Urinary bladder (tissue), 3 donors: ENCODE measurements at regions not wholly inside any gene's neighbourhood (a gene's known extent, or its start where the extent isn't known, plus 50 kb on each side); places are given as distances from the start of the nearest gene placed in this dataset.

ENCODE experiments used
- DNase-seq: peaks from one replicate; pipeline ENCODE4 v3.0.0-alpha.2; 2015; ENCODE audit errors: extremely low spot score
- H3K27ac ChIP-seq: one replicate; pipeline ENCODE4 v1.5.1; 2013; ENCODE audit warnings: low read depth, mild to moderate bottlenecking, moderate library complexity
- H3K36me3 ChIP-seq: one replicate; pipeline ENCODE4 v1.6.1; 2013; ENCODE audit warnings: mild to moderate bottlenecking, moderate library complexity; ENCODE audit not compliant: insufficient read depth
- H3K4me1 ChIP-seq: one replicate; pipeline ENCODE4 v1.6.1; 2013; ENCODE audit warnings: mild to moderate bottlenecking, moderate library complexity; ENCODE audit not compliant: insufficient read depth
- H3K4me3 ChIP-seq: one replicate; pipeline ENCODE4 v1.5.1; 2013; ENCODE audit warnings: low read depth, low read length
- WGBS: extraction: QIAGEN DNeasy Blood & Tissue Kit; methylation state at CpG from one replicate; pipeline ENCODE4 v1.1.7; 2013; 5-methylcytosine and 5-hydroxymethylcytosine counted together
- donor health status: healthy with polysubstance abuse.
- donor health status: healthy.

DNA sequence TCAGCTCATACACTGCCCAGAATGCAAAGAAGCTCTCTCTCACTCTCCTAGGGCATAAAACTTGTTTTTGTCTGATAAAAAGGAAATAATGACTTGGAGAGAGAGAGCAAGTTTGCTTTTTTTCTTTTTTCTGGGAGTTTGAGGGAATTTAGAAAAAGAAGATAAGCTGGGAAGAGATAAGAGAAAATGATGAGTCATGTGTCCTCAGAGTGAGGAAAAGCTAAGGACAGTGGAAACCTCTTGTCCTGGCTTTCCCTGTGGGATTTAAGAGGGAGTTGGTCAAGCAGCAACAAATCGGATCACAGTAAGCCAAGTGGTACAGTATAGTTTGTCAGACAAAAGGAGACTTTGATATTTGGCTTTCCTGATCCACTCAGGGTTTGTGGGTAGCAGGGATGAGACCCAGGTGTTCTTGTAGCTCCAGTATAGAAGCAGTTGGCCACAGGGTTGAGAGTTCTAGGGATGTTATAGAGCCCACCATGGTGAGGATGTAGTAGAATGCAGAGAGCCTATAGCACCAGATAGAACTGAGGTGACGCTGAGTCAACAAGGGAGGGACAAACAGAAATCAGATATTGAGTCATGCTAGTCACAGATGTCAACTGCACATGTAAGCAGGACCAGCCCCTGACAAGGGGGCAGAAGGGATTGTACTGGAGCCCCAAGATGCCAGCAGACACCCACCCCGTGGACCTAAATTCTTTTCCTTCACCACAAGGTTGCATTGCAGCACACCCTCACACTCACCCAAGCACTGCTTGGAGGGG lies 219.3 kb upstream of the TAC1 start:
- H3K36me3 ChIP-seq: no peaks in the 10 kb centered on the region
- no peak overlapping the region for H3K4me3 ChIP-seq
- WGBS: 62% methylated on average over 3 of the region's 3 CpGs
- no peaks in the 10 kb centered on the region for H3K4me1 ChIP-seq
- H3K27ac ChIP-seq: no peak overlapping the region
- DNase-seq: no peak

DNA sequence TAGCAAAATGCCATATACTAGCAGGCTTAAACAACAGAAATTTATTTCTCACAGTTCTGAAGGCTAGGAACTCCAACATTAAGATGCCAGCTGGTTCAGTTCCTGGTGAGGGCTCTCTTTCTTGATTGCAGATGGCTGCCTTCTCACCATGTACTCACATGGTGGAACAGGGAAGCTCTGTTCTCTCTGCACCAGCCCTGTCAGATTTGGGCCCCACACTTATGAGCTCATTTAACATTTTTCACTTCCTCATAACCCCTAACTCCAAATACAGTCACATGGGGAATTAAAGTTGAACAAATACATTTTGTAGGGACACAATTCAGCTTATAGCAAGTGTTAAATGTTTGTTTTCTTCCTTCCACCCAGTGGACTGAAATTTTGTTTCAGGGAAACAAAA lies 218.6 kb upstream of the TAC1 start:
- no peaks in the 10 kb centered on the region for H3K36me3 ChIP-seq
- H3K4me1 ChIP-seq: no peaks in the 10 kb centered on the region
- H3K27ac ChIP-seq: no peak overlapping the region
- H3K4me3 ChIP-seq: no peak overlapping the region
- no peak for DNase-seq

DNA sequence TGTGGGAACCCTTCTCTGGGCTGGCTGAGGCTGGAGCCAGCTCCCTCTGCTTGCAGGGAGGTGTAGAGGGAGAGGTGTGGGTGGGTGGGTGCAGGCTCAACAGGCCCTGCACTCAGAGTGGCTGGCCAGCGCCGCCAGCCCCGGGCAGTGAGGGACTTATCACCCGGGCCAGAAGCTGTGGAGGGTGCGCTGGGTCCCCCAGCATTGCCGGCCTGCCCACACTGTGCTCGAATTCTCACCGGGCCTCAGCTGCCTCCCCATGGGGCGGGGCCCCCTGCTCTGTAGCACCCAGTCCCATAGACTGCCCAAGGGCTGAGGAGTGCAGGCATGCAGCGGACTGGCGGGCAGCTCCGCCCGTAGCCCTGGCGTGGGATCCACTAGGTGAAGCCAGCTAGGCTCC lies 190.7 kb upstream of the TAC1 start:
- 93% methylated on average over 14 of the region's 14 CpGs for WGBS

DNA sequence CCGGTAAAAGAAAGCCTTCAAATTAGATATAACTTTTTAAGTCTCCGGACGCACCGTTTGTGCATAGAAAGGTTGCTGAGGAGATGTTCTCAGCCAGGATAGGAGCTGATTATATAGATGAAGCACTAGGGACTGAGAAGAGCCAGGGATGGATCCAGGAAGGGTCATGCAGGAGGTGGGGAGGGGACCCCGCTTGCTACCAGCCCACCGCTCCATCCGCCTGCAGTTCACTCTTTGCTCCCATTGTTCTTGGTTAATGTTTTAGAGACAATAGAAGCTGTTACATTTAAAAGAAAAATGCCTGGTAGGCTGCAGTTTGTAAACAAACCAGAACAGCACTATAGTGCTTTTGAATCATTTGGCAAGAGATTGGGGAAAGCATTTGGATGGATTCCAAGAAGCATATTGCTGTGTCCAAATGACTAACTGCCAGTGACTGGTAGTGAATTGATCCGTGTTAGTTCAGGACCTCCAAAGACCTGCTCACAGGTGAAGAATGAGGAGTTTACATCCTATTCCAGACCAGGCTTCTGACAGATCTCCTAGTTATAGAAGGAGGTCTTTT lies 175.9 kb upstream of the TAC1 start:
- 82% methylated on average over 8 of the region's 8 CpGs for WGBS
- DNase-seq: no peak
- Histone ChIP-seq H3K36me3 (no peaks in the 10 kb centered on the region), H3K4me1 (no peaks in the 10 kb centered on the region), H3K4me3 (no peak overlapping the region), H3K27ac (no peak overlapping the region)

More for the DNA sequence above, 190.7 kb upstream of the TAC1 start:
- H3K27ac ChIP-seq: no peak overlapping the region
- no peaks in the 10 kb centered on the region for H3K4me1 ChIP-seq
- no peak for DNase-seq
- no peaks in the 10 kb centered on the region for H3K36me3 ChIP-seq
- no peak overlapping the region for H3K4me3 ChIP-seq

GRCh38 chr7:97565665-97566064 lies 166.2 kb upstream of the TAC1 start:
- H3K36me3 ChIP-seq: no peaks in the 10 kb centered on the region
- WGBS: 97% methylated on average over 4 of the region's 4 CpGs
- no peak overlapping the region for H3K27ac ChIP-seq
- no peak for DNase-seq
- no peaks in the 10 kb centered on the region for H3K4me1 ChIP-seq
- no peak overlapping the region for H3K4me3 ChIP-seq

DNA sequence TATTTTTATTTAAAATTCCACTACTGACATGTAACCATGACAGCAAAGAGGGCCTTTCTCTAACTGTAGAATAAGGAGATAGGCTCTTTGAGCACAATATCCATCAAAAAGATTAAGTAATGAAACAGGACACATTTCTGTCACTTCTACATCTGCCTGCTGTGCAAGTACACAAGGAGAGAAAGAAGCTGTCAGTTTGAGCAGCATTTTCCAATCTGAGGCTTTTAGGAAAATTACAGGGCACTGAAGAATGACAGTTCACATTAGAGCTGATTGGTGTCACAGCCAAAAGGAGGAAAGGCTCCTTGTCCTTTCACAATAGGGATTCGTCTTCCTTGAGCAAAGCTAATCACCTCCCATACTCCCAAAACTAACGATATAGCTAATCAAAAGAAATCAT lies 158.8 kb upstream of the TAC1 start:
- Histone ChIP-seq H3K4me3 (no peak overlapping the region), H3K27ac (no peak overlapping the region), H3K4me1 (no peaks in the 10 kb centered on the region), H3K36me3 (no peaks in the 10 kb centered on the region)
- no peak for DNase-seq
- 80% methylated on average over 2 of the region's 2 CpGs for WGBS

GRCh38 chr7:97576043-97576442 lies 155.8 kb upstream of the TAC1 start:
- Histone ChIP-seq H3K36me3 (no peaks in the 10 kb centered on the region), H3K4me3 (no peak overlapping the region), H3K27ac (no peak overlapping the region), H3K4me1 (no peaks in the 10 kb centered on the region)
- no peak for DNase-seq

DNA sequence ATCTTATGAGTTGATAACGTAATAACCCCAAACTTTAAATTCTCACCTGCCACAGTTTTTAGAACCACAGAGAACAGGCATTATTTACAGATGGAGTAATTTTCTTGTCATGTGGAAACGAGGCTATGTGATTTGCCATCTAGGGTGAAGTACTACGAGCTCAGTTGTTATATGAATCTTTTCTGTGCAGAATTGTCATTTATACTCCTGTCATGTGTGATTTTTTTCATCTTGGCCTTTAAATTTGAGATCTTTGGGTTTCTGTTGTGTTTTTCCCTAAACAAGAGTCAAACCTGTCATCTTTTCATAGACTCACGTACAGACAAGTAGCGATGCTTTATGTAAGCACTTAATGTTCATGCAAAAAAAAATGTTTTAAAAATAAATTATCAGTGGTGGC lies 153.7 kb upstream of the TAC1 start:
- no peaks in the 10 kb centered on the region for H3K36me3 ChIP-seq
- H3K4me1 ChIP-seq: no peaks in the 10 kb centered on the region
- H3K27ac ChIP-seq: no peak overlapping the region
- WGBS: 80% methylated on average over 5 of the region's 5 CpGs
- H3K4me3 ChIP-seq: no peak overlapping the region
- no peak for DNase-seq

DNA sequence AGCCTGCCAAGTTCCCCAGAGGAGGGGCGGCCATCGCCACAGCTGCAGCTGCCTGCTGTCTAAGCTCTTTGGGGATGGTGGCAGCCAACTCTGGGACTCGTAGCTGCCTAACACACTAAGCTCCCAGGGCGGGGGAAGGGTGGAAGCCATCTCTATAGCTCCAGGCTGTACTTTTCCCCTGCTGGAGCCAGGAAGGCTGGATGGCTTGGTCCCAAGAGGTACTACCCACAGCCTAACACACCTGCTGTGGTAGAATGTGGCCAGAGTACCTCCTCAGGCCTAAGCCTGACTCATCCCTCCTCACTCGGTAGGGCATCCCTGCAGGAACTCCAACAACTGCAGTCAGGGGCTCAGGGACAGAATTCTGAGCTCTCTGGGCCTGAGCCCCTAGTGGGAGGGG lies 151.7 kb upstream of the TAC1 start:
- Histone ChIP-seq H3K27ac (no peak overlapping the region), H3K36me3 (no peaks in the 10 kb centered on the region), H3K4me3 (no peak overlapping the region), H3K4me1 (no peaks in the 10 kb centered on the region)
- no peak for DNase-seq
- 78% methylated on average over 5 of the region's 5 CpGs for WGBS

GRCh38 chr7:97595439-97595838 lies 136.4 kb upstream of the TAC1 start:
- Histone ChIP-seq H3K36me3 (no peaks in the 10 kb centered on the region), H3K4me3 (no peak overlapping the region), H3K27ac (no peak overlapping the region), H3K4me1 (no peaks in the 10 kb centered on the region)
- no peak for DNase-seq
- 81% methylated on average over 2 of the region's 2 CpGs for WGBS

- no peak overlapping the region for H3K27ac ChIP-seq
- H3K36me3 ChIP-seq: no peaks in the 10 kb centered on the region
- DNase-seq: no peak
- H3K4me3 ChIP-seq: no peak overlapping the region
- 72% methylated on average over 1 of the region's 1 CpG for WGBS
- no peaks in the 10 kb centered on the region for H3K4me1 ChIP-seq
These were observed 129.9 kb upstream of the TAC1 start for GRCh38 chr7:97601931-97602457.

DNA sequence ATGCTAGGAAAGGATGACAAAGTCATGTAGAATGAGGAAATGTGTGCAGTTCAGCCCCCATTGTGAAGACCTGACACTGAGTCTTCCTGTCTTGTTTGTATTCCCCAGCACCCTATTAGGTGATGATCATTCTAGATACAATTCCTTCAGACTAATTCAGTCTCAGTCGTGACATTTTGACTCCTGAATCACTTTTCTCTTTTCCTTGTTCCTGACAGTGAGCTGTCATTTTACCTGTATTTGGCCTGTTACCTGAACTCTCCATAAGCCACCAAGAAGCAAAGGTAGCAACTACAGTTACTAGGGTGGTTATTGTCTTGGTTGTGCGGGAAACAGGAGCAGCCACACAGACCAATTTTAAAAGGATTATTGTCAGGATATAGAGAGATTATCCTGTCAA lies 111.4 kb upstream of the TAC1 start:
- WGBS: 59% methylated on average over 2 of the region's 2 CpGs
- no peaks in the 10 kb centered on the region for H3K4me1 ChIP-seq
- no peak for DNase-seq
- H3K36me3 ChIP-seq: no peaks in the 10 kb centered on the region
- H3K4me3 ChIP-seq: no peak overlapping the region
- no peak overlapping the region for H3K27ac ChIP-seq

DNA sequence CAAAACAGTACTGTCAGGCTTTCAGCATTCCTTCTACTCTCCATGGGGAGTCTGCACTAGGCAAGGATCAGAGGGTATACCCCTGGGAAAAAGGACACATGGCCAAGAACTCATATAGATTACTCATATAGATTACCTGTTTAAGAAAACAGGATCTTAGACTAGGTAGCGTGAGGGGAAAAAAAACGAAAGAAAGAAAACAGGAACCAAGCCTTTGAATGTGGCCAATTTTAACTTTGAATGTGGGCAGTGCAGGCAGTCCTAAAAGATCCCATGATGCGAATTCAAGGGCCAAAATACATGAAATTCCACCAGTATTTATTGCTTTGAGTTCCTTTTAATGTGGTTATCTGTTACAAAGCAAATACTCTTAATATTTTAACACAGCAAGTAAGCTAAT lies 108.6 kb upstream of the TAC1 start:
- H3K27ac ChIP-seq: no peak overlapping the region
- 68% methylated on average over 3 of the region's 3 CpGs for WGBS
- no peaks in the 10 kb centered on the region for H3K36me3 ChIP-seq
- H3K4me3 ChIP-seq: no peak overlapping the region
- H3K4me1 ChIP-seq: no peaks in the 10 kb centered on the region
- no peak for DNase-seq

GRCh38 chr7:97630116-97630515 lies 101.8 kb upstream of the TAC1 start:
- Histone ChIP-seq H3K27ac (no peak overlapping the region), H3K4me1 (no peaks in the 10 kb centered on the region), H3K4me3 (no peak overlapping the region), H3K36me3 (no peaks in the 10 kb centered on the region)
- WGBS: 79% methylated on average over 1 of the region's 1 CpG
- no peak for DNase-seq
